AG09309 (cell line): ENCODE measurements at regions not wholly inside any gene's neighbourhood (a gene's known extent, or its start where the extent isn't known, plus 50 kb on each side); places are given as distances from the start of the nearest gene placed in this dataset.

ENCODE experiments used
- DNase-seq: peaks from one replicate; pipeline ENCODE4 v3.0.0-alpha.2; 2010; ENCODE audit warnings: low read depth
- H3K4me3 ChIP-seq: 2 replicates; pipeline ENCODE4 v1.5.1; 2011; ENCODE audit warnings: mild to moderate bottlenecking, low read depth, low read length, moderate library complexity; ENCODE audit not compliant: control insufficient read depth
- CTCF ChIP-seq: IDR thresholded peaks from 2 replicates; pipeline ENCODE4 v1.5.1; 2011; ENCODE audit warnings: mild to moderate bottlenecking, low read depth, low read length, inconsistent platforms; ENCODE audit not compliant: insufficient read depth, control insufficient read depth; ENCODE audit errors: missing control alignments

GRCh38 chr13:59374691-59375090 lies 789.0 kb downstream of the DIAPH3 start:
- no peak overlapping the region for H3K4me3 ChIP-seq
- TF ChIP-seq CTCF = no peak
- DNase-seq = no peak

GRCh38 chr13:59384154-59384553 lies 779.6 kb downstream of the DIAPH3 start:
- H3K4me3 ChIP-seq = no peak overlapping the region
- no peak for DNase-seq
- TF ChIP-seq CTCF = no peak

GRCh38 chr13:59391696-59392095 lies 772.0 kb downstream of the DIAPH3 start:
- DNase-seq = peak; percentile 44
- H3K4me3 ChIP-seq = no peak overlapping the region
- TF ChIP-seq CTCF = peak; percentile 94

- no peak for TF ChIP-seq CTCF
- H3K4me3 ChIP-seq = no peak overlapping the region
- no peak for DNase-seq
These were observed 771.4 kb downstream of the DIAPH3 start for GRCh38 chr13:59392328-59392727.

GRCh38 chr13:59394496-59394895 lies 769.2 kb downstream of the DIAPH3 start:
- no peak for DNase-seq
- TF ChIP-seq CTCF = no peak
- H3K4me3 ChIP-seq = no peak overlapping the region

GRCh38 chr13:59398127-59398526 lies 765.6 kb downstream of the DIAPH3 start:
- DNase-seq = no peak
- TF ChIP-seq CTCF = no peak
- H3K4me3 ChIP-seq = no peak overlapping the region

GRCh38 chr13:59398661-59399060 lies 765.1 kb downstream of the DIAPH3 start:
- no peak for TF ChIP-seq CTCF

More at GRCh38 chr13:59398661-59399060, 765.1 kb downstream of the DIAPH3 start:
- H3K4me3 ChIP-seq = no peak overlapping the region
- DNase-seq = no peak
